CD4-positive, alpha-beta memory T cell (primary cell): ENCODE measurements at regions not wholly inside any gene's neighbourhood (a gene's known extent, or its start where the extent isn't known, plus 50 kb on each side); places are given as distances from the start of the nearest gene placed in this dataset.
"Not testable (repeated sequence)": the region's sequence is repeated elsewhere in the genome, so short reads cannot be mapped to it uniquely, and the experiment has no call there.

ENCODE experiments used
- CTCF ChIA-PET: fragments of 350-600 bp; sonication (Branson Sonifier 250); formaldehyde crosslinking; loops from one replicate; lab custom pipeline; 2021; ENCODE audit warnings: inconsistent platforms; ENCODE audit not compliant: partially characterized antibody; lab: Charles Lee
- POLR2A ChIA-PET: fragments of 350-600 bp; sonication (Branson Sonifier 250); formaldehyde crosslinking; loops from one replicate; lab custom pipeline; 2021; ENCODE audit not compliant: partially characterized antibody; lab: Charles Lee
- DNase-seq, 5 donors: peaks; one replicate each; pipeline versions ENCODE4 v3.0.0 to v3.0.0-alpha.2; 2020 to 2022; ENCODE audit warnings: mixed read lengths in 1 of 5
- H3K27ac ChIP-seq: one replicate; pipeline ENCODE4 v1.7.0; 2013; ENCODE audit warnings: low read depth, low read length
- H3K27me3 ChIP-seq: 2 replicates; pipeline ENCODE4 v1.7.0; 2013; ENCODE audit warnings: mild to moderate bottlenecking, low read length, moderate library complexity; ENCODE audit not compliant: insufficient read depth
- H3K36me3 ChIP-seq: 2 replicates; pipeline ENCODE4 v1.7.0; 2013; ENCODE audit warnings: mild to moderate bottlenecking, low read length, moderate library complexity; ENCODE audit not compliant: insufficient read depth
- H3K4me1 ChIP-seq: 2 replicates; pipeline ENCODE4 v1.7.0; 2013; ENCODE audit warnings: mild to moderate bottlenecking, low read length, moderate library complexity; ENCODE audit not compliant: insufficient read depth
- H3K4me3 ChIP-seq, 2 donors: one replicate each; pipeline ENCODE4 v1.7.0; 2013; ENCODE audit warnings: low read length in 2 of 2, mild to moderate bottlenecking in 1 of 2
- H3K9me3 ChIP-seq, 2 donors: one replicate each; pipeline ENCODE4 v1.7.0; 2013; ENCODE audit warnings: low read length in 2 of 2, control low read depth in 1 of 2; ENCODE audit not compliant: control insufficient read depth in 1 of 2
- H3K27ac Mint-ChIP-seq, 7 donors: one replicate each; pipeline ENCODE4 v1.8.0; 2020 to 2021; ENCODE audit warnings: mixed read lengths in 7 of 7, mild to moderate bottlenecking in 6 of 7, inconsistent platforms in 3 of 7, moderate library complexity in 3 of 7
- H3K27me3 Mint-ChIP-seq, 2 donors: one replicate each; pipeline ENCODE4 v1.8.0; 2020 to 2021; ENCODE audit warnings: mixed read lengths in 2 of 2
- H3K36me3 Mint-ChIP-seq, 2 donors: one replicate each; pipeline ENCODE4 v1.8.0; 2020 to 2021; ENCODE audit warnings: mixed read lengths in 2 of 2, inconsistent platforms in 1 of 2, mild to moderate bottlenecking in 1 of 2
- H3K4me1 Mint-ChIP-seq, 4 donors: one replicate each; pipeline ENCODE4 v1.8.0; 2020 to 2021; ENCODE audit warnings: mixed read lengths in 4 of 4, mild to moderate bottlenecking in 1 of 4
- H3K4me3 Mint-ChIP-seq, 8 donors: one replicate each; pipeline ENCODE4 v1.8.0; 2020 to 2021; ENCODE audit warnings: mixed read lengths in 8 of 8, mild to moderate bottlenecking in 7 of 8, moderate library complexity in 6 of 8, inconsistent platforms in 3 of 8
- H3K9me3 Mint-ChIP-seq, 8 donors: one replicate each; pipeline ENCODE4 v1.8.0; 2020 to 2021; ENCODE audit warnings: mixed read lengths in 8 of 8, mild to moderate bottlenecking in 5 of 8, inconsistent platforms in 3 of 8, moderate library complexity in 1 of 8
- intact Hi-C: fragments of 100-400 bp; cut with micrococcal nuclease; formaldehyde crosslinking; loops from one replicate; pipeline ENCODE4 v1.15.1; 2023

GRCh38 chr5:57429513-57430120, 53.0 kb downstream of the ACTBL2 start:
- Mint-ChIP-seq H3K36me3 (no peaks in the 10 kb centered on the region), H3K27me3 (peaks cover 2 to 9% of the 10 kb centered on the region in 2 donors), H3K4me3 (no peak overlapping the region), H3K27ac (no peak overlapping the region), H3K9me3 (no peaks in the 10 kb centered on the region), H3K4me1 (no peaks in the 10 kb centered on the region)
- POLR2A ChIA-PET: no interaction called here
- no peaks in the 10 kb centered on the region for H3K9me3 ChIP-seq
- no peak for DNase-seq
- CTCF ChIA-PET: no interaction called here
- no peak overlapping the region for H3K27ac ChIP-seq
- H3K4me1 ChIP-seq: no peaks in the 10 kb centered on the region
- intact Hi-C loops: no loop called here
- H3K27me3 ChIP-seq: no peaks in the 10 kb centered on the region
- no peak overlapping the region for H3K4me3 ChIP-seq
- no peaks in the 10 kb centered on the region for H3K36me3 ChIP-seq

GRCh38 chr5:57429021-57429420, 53.6 kb downstream of the ACTBL2 start:
- H3K9me3 Mint-ChIP-seq, intact Hi-C loops, CTCF ChIA-PET, DNase-seq, H3K36me3 ChIP-seq, H3K27me3 ChIP-seq, H3K27ac ChIP-seq, POLR2A ChIA-PET, H3K27me3 Mint-ChIP-seq, H3K4me3 ChIP-seq, H3K36me3 Mint-ChIP-seq, H3K4me3 Mint-ChIP-seq, H3K4me1 ChIP-seq, H3K9me3 ChIP-seq, H3K4me1 Mint-ChIP-seq, H3K27ac Mint-ChIP-seq: not testable (repeated sequence)

GRCh38 chr5:57422993-57423392, 59.6 kb downstream of the ACTBL2 start:
- H3K4me1 Mint-ChIP-seq: no peaks in the 10 kb centered on the region
- H3K27me3 Mint-ChIP-seq: peaks cover 0 to 6% of the 10 kb centered on the region in 2 donors
- Histone ChIP-seq H3K27ac (no peak overlapping the region), H3K36me3 (no peaks in the 10 kb centered on the region), H3K4me1 (no peaks in the 10 kb centered on the region), H3K9me3 (no peaks in the 10 kb centered on the region), H3K27me3 (no peaks in the 10 kb centered on the region), H3K4me3 (no peak overlapping the region)
- no peak for DNase-seq
- intact Hi-C loops: no loop called here
- no peaks in the 10 kb centered on the region for H3K9me3 Mint-ChIP-seq
- H3K4me3 Mint-ChIP-seq: no peak overlapping the region
- no peak overlapping the region for H3K27ac Mint-ChIP-seq
- no peaks in the 10 kb centered on the region for H3K36me3 Mint-ChIP-seq
- POLR2A ChIA-PET: no interaction called here
- CTCF ChIA-PET: interaction anchor here (1.4 kb wide), 1 partner anchor 30 kb away, joined by 3 read pairs; no protein-coding TSS in a partner anchor

- Mint-ChIP-seq H3K27ac (no peak overlapping the region), H3K27me3 (peaks cover 0 to 4% of the 10 kb centered on the region in 2 donors), H3K4me1 (no peaks in the 10 kb centered on the region), H3K4me3 (no peak overlapping the region), H3K36me3 (no peaks in the 10 kb centered on the region), H3K9me3 (no peaks in the 10 kb centered on the region)
- Histone ChIP-seq H3K27me3 (no peaks in the 10 kb centered on the region), H3K27ac (no peak overlapping the region), H3K4me1 (no peaks in the 10 kb centered on the region), H3K36me3 (no peaks in the 10 kb centered on the region), H3K4me3 (no peak overlapping the region), H3K9me3 (no peaks in the 10 kb centered on the region)
- POLR2A ChIA-PET: no interaction called here
- no peak for DNase-seq
- CTCF ChIA-PET: no interaction called here
- intact Hi-C loops: no loop called here
Measured at GRCh38 chr5:57422341-57422740, 60.3 kb downstream of the ACTBL2 start.

- CTCF ChIA-PET: no interaction called here
- Histone ChIP-seq H3K4me1 (no peaks in the 10 kb centered on the region), H3K36me3 (no peaks in the 10 kb centered on the region), H3K27me3 (no peaks in the 10 kb centered on the region), H3K27ac (no peak overlapping the region), H3K9me3 (no peaks in the 10 kb centered on the region), H3K4me3 (no peak overlapping the region)
- intact Hi-C loops: no loop called here
- Mint-ChIP-seq H3K36me3 (no peaks in the 10 kb centered on the region), H3K4me1 (no peaks in the 10 kb centered on the region), H3K9me3 (no peaks in the 10 kb centered on the region), H3K27me3 (peaks cover 0 to 3% of the 10 kb centered on the region in 2 donors), H3K4me3 (no peak overlapping the region), H3K27ac (no peak overlapping the region)
- no peak for DNase-seq
- POLR2A ChIA-PET: no interaction called here
Measured at GRCh38 chr5:57420801-57421200, 61.8 kb downstream of the ACTBL2 start.

GRCh38 chr5:57417971-57418370, 64.6 kb downstream of the ACTBL2 start:
- Mint-ChIP-seq H3K36me3 (no peaks in the 10 kb centered on the region), H3K4me3 (no peak overlapping the region), H3K4me1 (no peaks in the 10 kb centered on the region), H3K9me3 (no peaks in the 10 kb centered on the region), H3K27me3 (peaks cover 2 to 3% of the 10 kb centered on the region in 2 donors), H3K27ac (no peak overlapping the region)
- Histone ChIP-seq H3K36me3 (no peaks in the 10 kb centered on the region), H3K27me3 (no peaks in the 10 kb centered on the region), H3K9me3 (no peaks in the 10 kb centered on the region), H3K4me1 (no peaks in the 10 kb centered on the region), H3K27ac (no peak overlapping the region), H3K4me3 (no peak overlapping the region)
- POLR2A ChIA-PET: no interaction called here
- DNase-seq: no peak
- CTCF ChIA-PET: no interaction called here
- intact Hi-C loops: no loop called here

GRCh38 chr5:57417320-57417719, 65.3 kb downstream of the ACTBL2 start:
- DNase-seq: no peak
- Histone ChIP-seq H3K36me3 (no peaks in the 10 kb centered on the region), H3K9me3 (no peaks in the 10 kb centered on the region), H3K27me3 (no peaks in the 10 kb centered on the region), H3K4me3 (no peak overlapping the region), H3K27ac (no peak overlapping the region), H3K4me1 (no peaks in the 10 kb centered on the region)
- ChIA-PET POLR2A (no interaction called here), CTCF (no interaction called here)
- no peak overlapping the region for H3K27ac Mint-ChIP-seq
- intact Hi-C loops: no loop called here
- H3K4me3 Mint-ChIP-seq: no peak overlapping the region
- H3K9me3 Mint-ChIP-seq: no peaks in the 10 kb centered on the region
- no peaks in the 10 kb centered on the region for H3K36me3 Mint-ChIP-seq
- H3K4me1 Mint-ChIP-seq: no peaks in the 10 kb centered on the region
- peaks cover 2 to 3% of the 10 kb centered on the region in 2 donors for H3K27me3 Mint-ChIP-seq
